HG02588 (cell line): ENCODE measurements at regions not wholly inside any gene's neighbourhood (a gene's known extent, or its start where the extent isn't known, plus 50 kb on each side); places are given as distances from the start of the nearest gene placed in this dataset.

Experiments
- ATAC-seq: cut with Tn5 transposase; IDR thresholded peaks from one replicate; pipeline ENCODE4 v1.9.1; 2021; ENCODE audit warnings: mild to moderate bottlenecking, moderate library complexity; ENCODE audit not compliant: unreplicated experiment

GRCh38 chr2:134770702-134771101 is 51.9 kb upstream of the TMEM163 start:
- ATAC-seq: no peak

DNA sequence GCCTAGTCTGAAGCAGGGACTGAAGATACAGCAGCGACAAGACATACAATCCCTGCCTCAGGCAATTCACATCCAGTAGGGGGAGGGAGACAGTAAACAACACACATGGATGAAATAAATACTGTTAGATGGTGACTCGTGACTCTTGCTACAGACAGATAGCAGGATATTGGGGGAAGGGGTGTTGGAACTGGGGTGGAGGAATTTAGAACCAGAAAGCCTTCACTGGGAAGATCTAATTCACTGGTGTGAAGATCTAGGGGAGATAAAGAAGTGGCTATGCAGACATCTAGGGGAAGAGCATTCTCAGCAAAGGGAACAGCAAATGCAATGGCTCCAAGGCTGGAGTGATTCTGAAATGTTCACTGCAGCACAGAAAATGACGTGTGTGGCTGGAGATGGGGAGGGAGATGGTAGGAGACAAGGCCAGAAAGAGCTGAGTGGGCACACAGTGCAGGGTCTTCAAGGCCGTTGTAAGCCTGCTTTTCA is 52.6 kb upstream of the TMEM163 start:
- ATAC-seq: no peak

GRCh38 chr2:134772493-134773169 is 53.8 kb upstream of the TMEM163 start:
- no peak for ATAC-seq

DNA sequence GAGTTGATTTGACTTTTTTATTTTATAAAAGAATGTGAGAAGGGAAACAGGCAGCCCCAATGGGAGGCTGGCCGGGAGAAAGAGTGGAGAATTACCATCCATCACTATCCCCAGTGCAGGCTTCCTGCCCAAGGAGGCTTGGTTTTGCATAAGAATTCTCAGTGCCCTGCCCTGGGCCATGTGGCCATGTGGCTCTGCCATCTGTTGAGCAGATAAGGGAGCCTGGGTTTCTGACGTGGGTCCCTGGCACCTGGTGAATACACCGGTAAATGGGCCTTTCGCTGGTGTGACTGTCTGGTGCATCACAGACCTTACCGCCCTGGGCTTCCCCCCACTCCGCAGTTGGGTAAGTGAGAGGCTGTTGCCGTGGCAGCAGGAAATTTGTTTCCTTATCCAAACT is 54.5 kb upstream of the TMEM163 start:
- no peak for ATAC-seq

- ATAC-seq: no peak
Measured at GRCh38 chr2:134773759-134774742, 55.3 kb upstream of the TMEM163 start.

DNA sequence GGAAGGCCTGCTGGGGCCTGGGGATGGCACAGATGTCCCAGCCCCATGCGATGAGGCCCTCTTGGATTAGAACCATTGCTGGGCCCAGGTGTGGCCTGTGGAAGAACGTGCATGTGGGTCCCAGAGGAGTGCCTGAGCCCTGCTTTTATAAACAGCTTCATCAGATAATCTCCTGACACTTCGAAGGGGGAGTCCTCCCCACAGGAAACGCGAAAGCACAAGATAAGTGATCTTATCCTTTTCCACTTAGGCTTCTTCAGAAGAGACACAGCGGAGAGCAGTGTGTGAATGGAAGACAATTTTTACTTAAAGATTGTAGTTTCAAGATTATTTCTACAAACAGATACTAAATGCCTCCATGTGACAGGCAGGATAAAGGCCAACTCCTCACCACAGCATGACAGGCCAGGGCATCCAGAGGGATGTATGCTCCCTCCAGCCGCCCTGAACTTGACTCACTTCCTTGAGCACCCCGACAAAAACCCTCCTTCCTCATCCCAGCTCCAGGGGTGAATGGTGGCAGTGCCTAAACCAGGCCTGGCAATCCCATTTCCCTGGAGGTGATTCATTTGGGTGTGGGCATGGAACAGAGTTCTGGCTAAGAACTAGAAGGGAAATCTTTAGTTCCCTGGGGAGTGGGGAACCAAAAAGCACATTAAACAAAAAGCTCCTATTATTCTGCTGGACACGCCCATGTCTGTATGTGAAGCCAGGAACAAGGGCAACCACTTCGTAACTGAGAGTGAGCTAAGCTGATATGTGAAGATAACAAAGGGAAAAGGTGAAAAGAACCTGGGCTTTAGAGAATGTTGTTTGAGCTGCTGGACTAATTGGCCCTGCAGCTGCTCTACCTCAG is 56.2 kb upstream of the TMEM163 start:
- ATAC-seq: no peak

DNA sequence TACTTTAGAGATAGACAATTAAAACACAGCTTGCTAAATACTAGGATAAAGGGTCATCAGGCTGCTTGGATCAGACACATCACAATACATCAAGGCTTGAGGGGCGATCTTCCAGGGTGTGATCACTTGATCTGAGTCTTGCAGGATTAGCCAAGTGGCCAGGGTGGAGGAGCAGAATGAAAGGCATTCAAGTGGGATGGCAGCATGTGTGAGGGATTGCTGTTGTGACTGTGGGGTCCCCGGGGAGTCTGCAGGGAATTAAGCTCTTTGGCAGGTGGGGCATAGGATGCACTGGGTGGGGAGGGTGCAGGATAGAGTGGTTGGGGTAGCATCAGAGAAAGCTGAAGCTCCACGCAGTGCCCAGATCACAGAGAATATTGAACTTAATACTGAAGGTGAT is 58.0 kb upstream of the TMEM163 start:
- no peak for ATAC-seq

DNA sequence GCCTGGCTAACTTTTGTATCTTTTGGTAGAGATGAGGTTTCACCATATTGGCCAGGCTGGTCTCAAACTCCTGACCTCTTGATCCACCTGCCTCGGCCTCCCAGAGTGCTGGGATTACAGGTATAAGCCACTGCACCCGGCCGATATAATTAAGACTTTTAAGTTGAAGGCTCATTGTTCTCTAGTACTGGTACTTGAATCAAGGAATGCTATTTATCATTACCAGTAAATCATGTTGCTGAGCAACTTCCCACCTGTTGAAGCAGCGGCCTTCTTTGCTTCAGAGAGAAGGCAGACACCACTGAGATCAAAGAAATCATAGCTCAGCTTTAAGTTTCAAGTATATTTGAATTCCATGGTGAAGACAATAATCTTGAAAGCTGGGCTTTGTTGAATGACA is 58.8 kb upstream of the TMEM163 start:
- no peak for ATAC-seq

DNA sequence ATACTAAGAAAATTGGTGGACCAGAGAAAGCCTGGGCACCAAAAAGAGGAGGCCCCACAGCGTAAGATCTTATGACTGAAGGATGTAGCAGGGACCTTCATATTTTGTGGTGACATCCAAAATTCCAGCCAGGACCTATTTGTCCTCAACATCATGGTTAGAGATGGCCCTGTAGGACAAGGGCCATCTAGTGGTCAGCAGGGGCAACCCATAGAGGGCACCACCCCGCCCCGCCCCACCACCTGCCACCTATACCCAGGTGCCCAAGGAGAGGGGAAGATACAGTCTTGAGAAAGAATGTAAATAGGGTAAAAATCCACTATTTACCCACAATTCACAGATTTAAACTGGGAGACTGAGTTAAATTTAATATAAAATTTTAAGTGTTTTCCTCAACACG is 59.6 kb upstream of the TMEM163 start:
- ATAC-seq: no peak

GRCh38 chr2:134780972-134781371 is 57.4 kb upstream of the ACMSD start:
- ATAC-seq: no peak

DNA sequence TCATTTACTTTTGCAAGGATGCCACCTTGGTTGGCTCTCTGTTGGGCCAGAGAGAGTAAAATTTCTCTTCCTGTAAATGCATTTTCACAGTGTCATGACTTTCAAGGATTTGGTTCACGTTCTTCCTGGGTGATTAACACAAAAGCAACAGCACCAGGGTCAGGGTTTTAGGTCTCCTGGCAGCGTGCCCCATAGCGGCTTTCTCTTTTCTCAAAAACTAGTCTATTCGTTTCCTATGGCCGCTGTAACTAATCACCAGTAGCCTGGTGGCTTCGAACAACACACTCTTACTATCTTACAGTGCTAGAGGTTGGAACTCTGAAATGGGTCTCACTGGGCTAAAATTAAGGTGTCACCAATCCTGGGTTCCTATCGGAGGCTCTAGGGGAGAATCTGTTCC is 56.3 kb upstream of the ACMSD start:
- no peak for ATAC-seq

DNA sequence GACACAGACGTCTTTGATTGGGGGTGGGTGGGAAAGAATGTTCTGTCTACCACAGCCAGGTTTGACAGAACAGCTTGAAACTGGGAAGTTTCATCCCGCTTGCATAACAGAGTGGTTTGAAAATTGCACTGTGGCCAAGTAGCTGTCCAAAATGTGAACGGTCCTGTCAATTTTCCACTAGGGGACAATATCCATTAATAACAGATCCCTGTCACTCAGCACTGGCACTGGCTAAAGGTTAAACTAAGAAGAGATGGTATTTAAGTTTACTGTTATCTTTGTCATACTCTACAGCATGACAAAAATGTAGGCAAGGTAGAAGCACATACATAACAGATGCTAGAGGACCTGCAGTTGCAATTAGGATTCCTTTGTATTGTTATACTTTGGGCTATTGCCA is 55.6 kb upstream of the ACMSD start:
- ATAC-seq: peak; percentile 58

- ATAC-seq: no peak
Measured at GRCh38 chr2:134783912-134784311, 54.5 kb upstream of the ACMSD start.

GRCh38 chr2:134785659-134786430 is 52.6 kb upstream of the ACMSD start:
- no peak for ATAC-seq

- no peak for ATAC-seq
Measured at GRCh38 chr2:134788417-134788816, 50.0 kb upstream of the ACMSD start.
